Upper lobe of left lung (tissue), 6 donors: ENCODE measurements at regions not wholly inside any gene's neighbourhood (a gene's known extent, or its start where the extent isn't known, plus 50 kb on each side); places are given as distances from the start of the nearest gene placed in this dataset.

Experiments used
- ATAC-seq, 2 donors: fragments of 200-7000 bp; cut with Tn5 transposase; one replicate each; pipeline ENCODE4 v1.9.1; 2022; ENCODE audit warnings: mild to moderate bottlenecking in 2 of 2, moderate library complexity in 2 of 2; ENCODE audit not compliant: low FRiP score in 2 of 2
- DNase-seq, 2 donors: peaks; one replicate each; pipeline ENCODE4 v3.0.0-alpha.2; 2019 to 2020
- H3K27ac ChIP-seq, 4 donors: fragments of 200-600 bp; sonication (generic); one replicate each; pipeline ENCODE4 v1.5.1; 2016 to 2019
- H3K27me3 ChIP-seq, 4 donors: fragments of 200-600 bp; sonication (generic); one replicate each; pipeline ENCODE4 v1.5.1; 2017 to 2019
- H3K36me3 ChIP-seq, 4 donors: fragments of 200-600 bp; sonication (generic); one replicate each; pipeline ENCODE4 v1.5.1; 2016 to 2019
- H3K4me1 ChIP-seq, 4 donors: fragments of 200-600 bp; sonication (generic); one replicate each; pipeline ENCODE4 v1.5.1; 2018 to 2019
- H3K4me3 ChIP-seq, 4 donors: fragments of 200-600 bp; sonication (generic); one replicate each; pipeline ENCODE4 v1.5.1; 2017 to 2019; ENCODE audit warnings: mild to moderate bottlenecking in 2 of 4, moderate library complexity in 1 of 4
- H3K9me3 ChIP-seq, 4 donors: fragments of 200-600 bp; sonication (generic); one replicate each; pipeline ENCODE4 v1.5.1; 2018 to 2019
- CTCF ChIP-seq, 6 experiments: fragments of 450-650 bp in 4 of 6; fragments of 200-600 bp in 2 of 6; sonication (generic) in 2 of 6; IDR thresholded peaks; one replicate each; pipeline ENCODE4 v1.5.1; 2016 to 2019; ENCODE audit warnings: antibody characterized with exemption in 6 of 6
- EP300 ChIP-seq, 4 donors: sonication (generic); formaldehyde crosslinking; IDR thresholded peaks; one replicate each; pipeline ENCODE4 v1.5.1; 2017; ENCODE audit warnings: antibody characterized with exemption in 4 of 4, control low read depth in 2 of 4
- POLR2A ChIP-seq, 4 donors: fragments of 450-650 bp; IDR thresholded peaks; one replicate each; pipeline ENCODE4 v1.5.1; 2016 to 2017; ENCODE audit warnings: antibody characterized with exemption in 4 of 4, mild to moderate bottlenecking in 2 of 4
- POLR2AphosphoS5 ChIP-seq, 2 donors: sonication (generic); formaldehyde crosslinking; IDR thresholded peaks; one replicate each; pipeline ENCODE4 v1.5.1; 2017; ENCODE audit warnings: antibody characterized with exemption in 2 of 2
- WGBS, 2 donors: methylation state at CpG; one replicate each; pipeline ENCODE4 v1.1.5; 2017 to 2018; 5-methylcytosine and 5-hydroxymethylcytosine counted together
- donor health status: DM: no; HTN: no; CAD: no; lungs with moderate emphysema.
- donor health status: DM: no; HTN: yes; CAD: no; lungs with severe emphysema.

DNA sequence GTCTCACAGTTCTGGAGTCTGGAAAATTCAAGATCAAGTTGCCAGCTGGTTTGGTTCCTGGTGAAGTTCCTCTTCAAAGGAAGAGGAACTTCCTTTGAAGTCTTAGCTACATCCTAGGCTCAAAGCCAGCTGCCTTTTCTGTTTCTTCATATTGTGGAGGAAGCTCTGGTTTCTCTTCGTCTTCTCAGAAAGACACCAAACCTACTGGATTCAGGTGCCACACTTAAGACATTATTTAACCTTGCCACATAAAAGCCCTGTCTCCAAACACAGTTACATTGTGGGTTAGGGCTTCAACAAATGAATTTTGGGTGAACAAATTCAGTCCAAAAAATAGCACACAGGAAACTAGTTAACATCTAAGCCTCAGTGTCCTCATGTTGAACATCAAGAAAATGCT, 1019.8 kb downstream of the GALC start:
- no peaks in the 10 kb centered on the region for H3K4me1 ChIP-seq
- 53 to 55% methylated on average over 1 of the region's 1 CpG for WGBS, 2 donors
- H3K9me3 ChIP-seq = peaks cover 0 to 7% (median 4%) of the 10 kb centered on the region in 4 donors
- no peak for ATAC-seq
- H3K36me3 ChIP-seq = no peaks in the 10 kb centered on the region
- no peak for DNase-seq
- H3K27ac ChIP-seq = no peak overlapping the region
- no peaks in the 10 kb centered on the region for H3K27me3 ChIP-seq
- H3K4me3 ChIP-seq = no peak overlapping the region
- TF ChIP-seq POLR2AphosphoS5 (IDR thresholded peaks at IDR 0.05) (no peak), CTCF (IDR thresholded peaks at IDR 0.05) (no peak), EP300 (IDR thresholded peaks at IDR 0.05) (no peak), POLR2A (IDR thresholded peaks at IDR 0.05) (no peak)

DNA sequence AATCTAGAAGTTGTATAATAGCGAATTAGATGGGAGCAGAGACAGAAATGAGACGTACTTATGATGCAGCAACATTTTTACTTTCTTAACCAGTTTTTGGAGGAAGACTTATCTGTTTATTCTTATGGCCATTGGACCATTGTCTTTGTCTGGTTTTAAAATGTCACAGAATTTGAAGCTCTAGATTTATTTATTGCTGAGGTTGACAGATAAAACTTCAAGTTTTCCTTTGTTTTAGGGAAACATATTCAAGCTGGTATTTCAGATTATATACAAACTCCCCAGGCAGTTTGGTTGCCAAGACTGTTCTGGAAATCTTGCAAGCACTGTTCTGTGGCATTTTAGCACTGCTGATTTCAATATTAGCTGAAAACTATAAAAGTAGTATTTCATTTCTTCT, 1021.7 kb downstream of the GALC start:
- WGBS, 2 donors = 74 to 82% methylated on average over 2 of the region's 2 CpGs
- Histone ChIP-seq H3K27me3 (no peaks in the 10 kb centered on the region), H3K27ac (no peak overlapping the region), H3K4me3 (no peak overlapping the region), H3K4me1 (no peaks in the 10 kb centered on the region), H3K36me3 (no peaks in the 10 kb centered on the region), H3K9me3 (peaks cover 0 to 7% (median 4%) of the 10 kb centered on the region in 4 donors)
- no peak for ATAC-seq
- no peak for DNase-seq
- TF ChIP-seq CTCF (IDR thresholded peaks at IDR 0.05) (no peak), EP300 (IDR thresholded peaks at IDR 0.05) (no peak), POLR2A (IDR thresholded peaks at IDR 0.05) (no peak), POLR2AphosphoS5 (IDR thresholded peaks at IDR 0.05) (no peak)

DNA sequence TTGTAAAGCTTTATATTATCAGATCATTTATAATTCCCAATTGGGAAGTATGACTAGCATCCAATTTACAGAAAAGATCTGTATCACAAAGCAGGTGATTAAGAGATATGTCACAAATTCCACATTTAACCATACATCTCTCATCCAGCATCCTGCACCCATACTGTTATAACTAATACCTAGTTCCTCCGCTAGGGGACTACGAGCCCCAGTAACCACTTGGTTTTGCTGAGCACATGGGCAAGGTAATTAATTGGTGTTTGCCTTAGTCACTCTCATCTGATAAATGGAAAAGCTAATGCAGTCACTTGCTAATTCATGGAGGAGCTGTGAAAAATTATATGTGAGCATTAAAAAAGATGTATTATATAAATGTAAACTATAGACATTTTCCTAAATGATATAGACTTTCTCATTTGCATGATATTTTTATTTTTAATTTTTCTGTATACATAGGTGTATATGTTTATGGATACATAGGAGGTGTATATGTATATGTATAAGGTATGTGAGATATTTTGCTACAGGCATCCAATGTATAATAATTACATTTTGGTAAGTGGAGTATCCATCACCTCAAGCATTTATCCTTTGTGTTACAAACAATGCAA, 1031.8 kb downstream of the GALC start:
- no peak for TF ChIP-seq EP300 (IDR thresholded peaks at IDR 0.05)
- TF ChIP-seq POLR2A (IDR thresholded peaks at IDR 0.05) = no peak
- TF ChIP-seq POLR2AphosphoS5 (IDR thresholded peaks at IDR 0.05) = no peak
- no peak for TF ChIP-seq CTCF (IDR thresholded peaks at IDR 0.05)
- WGBS, 2 donors = 47 to 72% methylated on average over 2 of the region's 2 CpGs
- H3K4me3 ChIP-seq = no peak overlapping the region
- H3K27ac ChIP-seq = no peak overlapping the region
- H3K27me3 ChIP-seq = no peaks in the 10 kb centered on the region
- peaks cover 0 to 5% (median 2%) of the 10 kb centered on the region in 4 donors for H3K9me3 ChIP-seq
- H3K36me3 ChIP-seq = no peaks in the 10 kb centered on the region
- no peaks in the 10 kb centered on the region for H3K4me1 ChIP-seq
- DNase-seq = no peak
- ATAC-seq = no peak

GRCh38 chr14:86955771-86956354, 1037.1 kb downstream of the GALC start:
- Histone ChIP-seq H3K36me3 (no peaks in the 10 kb centered on the region), H3K27me3 (no peaks in the 10 kb centered on the region), H3K4me1 (no peaks in the 10 kb centered on the region), H3K4me3 (no peak overlapping the region), H3K9me3 (no peaks in the 10 kb centered on the region), H3K27ac (no peak overlapping the region)
- 67 to 75% methylated on average over 5 of the region's 5 CpGs for WGBS, 2 donors
- ATAC-seq (no peak), DNase-seq (no peak)
- TF ChIP-seq POLR2A (IDR thresholded peaks at IDR 0.05) = no peak
- no peak for TF ChIP-seq POLR2AphosphoS5 (IDR thresholded peaks at IDR 0.05)
- TF ChIP-seq CTCF (IDR thresholded peaks at IDR 0.05) = no peak
- TF ChIP-seq EP300 (IDR thresholded peaks at IDR 0.05) = no peak

DNA sequence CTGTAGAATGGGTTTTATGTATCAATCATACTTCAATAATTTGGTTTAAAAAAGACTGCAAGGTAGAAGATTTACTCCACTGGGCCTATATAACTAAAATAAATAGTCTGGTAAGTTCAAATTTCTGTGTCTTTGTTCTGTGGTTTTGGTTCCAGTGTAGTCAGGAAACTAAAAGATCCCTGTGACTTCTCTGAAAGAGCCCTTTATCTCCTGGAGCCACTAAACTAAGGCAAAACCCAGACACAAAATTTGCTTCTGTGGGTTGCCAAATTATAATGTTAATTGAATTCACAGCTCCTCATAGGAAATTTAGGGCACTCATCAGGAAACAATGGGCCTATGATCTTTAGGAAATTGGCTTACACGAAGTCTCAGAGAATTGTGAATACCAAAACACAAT, 1038.4 kb downstream of the GALC start:
- TF ChIP-seq CTCF (IDR thresholded peaks at IDR 0.05) = no peak
- TF ChIP-seq POLR2A (IDR thresholded peaks at IDR 0.05) = no peak
- no peak for TF ChIP-seq POLR2AphosphoS5 (IDR thresholded peaks at IDR 0.05)
- TF ChIP-seq EP300 (IDR thresholded peaks at IDR 0.05) = no peak
- no peaks in the 10 kb centered on the region for H3K36me3 ChIP-seq
- H3K9me3 ChIP-seq = no peaks in the 10 kb centered on the region
- DNase-seq (no peak), ATAC-seq (no peak)
- H3K4me1 ChIP-seq = no peaks in the 10 kb centered on the region
- WGBS, 2 donors = 39 to 42% methylated on average over 1 of the region's 1 CpG
- H3K4me3 ChIP-seq = no peak overlapping the region
- H3K27ac ChIP-seq = no peak overlapping the region
- H3K27me3 ChIP-seq = no peaks in the 10 kb centered on the region
